ENCODE measurements at regions not wholly inside any gene's neighbourhood (a gene's known extent, or its start where the extent isn't known, plus 50 kb on each side); places are given as distances from the start of the nearest gene placed in this dataset.

DNA sequence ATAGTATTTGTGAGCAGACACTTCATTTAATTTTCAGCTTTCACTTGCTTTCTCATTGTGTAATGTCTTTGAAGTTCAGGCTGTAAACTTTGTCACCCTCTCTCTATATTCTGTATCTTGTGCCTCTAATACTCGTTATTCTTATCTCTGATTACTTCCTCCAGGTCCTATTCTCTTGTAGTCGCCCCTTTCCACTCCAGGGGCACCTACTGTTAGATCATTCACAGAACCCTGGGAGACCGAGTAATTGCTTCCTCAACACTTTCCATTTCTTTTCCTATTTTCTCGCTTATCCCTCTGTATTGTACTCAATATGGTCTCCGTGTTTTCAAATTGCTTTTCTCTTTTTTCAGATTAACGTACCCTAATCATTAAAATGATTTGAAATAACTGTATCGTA lies 93.9 kb upstream of the TDRD3 start:
- no peaks in the 10 kb centered on the region for H3K36me3 ChIP-seq

DNA sequence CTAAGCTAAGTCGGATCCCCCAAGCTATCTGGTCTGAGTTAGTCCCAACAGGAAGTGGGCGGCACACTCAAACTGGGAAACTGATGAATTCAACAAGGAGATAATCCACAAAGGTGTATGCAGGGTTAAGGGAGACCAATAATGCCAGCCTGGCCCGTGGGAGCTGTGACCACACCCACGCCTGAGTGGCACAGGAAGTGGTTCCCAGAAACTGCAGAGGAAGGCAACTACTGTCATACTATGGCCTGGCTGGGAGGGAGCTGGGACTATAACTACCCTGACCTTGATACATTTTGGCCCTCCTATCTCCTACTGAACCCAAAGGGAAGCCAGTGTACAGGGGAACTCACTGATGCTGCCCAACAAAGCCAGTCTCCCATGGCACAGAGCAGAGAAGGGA lies 85.5 kb upstream of the TDRD3 start:
- no peaks in the 10 kb centered on the region for H3K36me3 ChIP-seq
- H3K4me1 ChIP-seq = no peaks in the 10 kb centered on the region
- no peak for DNase-seq
- TF ChIP-seq, protein P1, sequence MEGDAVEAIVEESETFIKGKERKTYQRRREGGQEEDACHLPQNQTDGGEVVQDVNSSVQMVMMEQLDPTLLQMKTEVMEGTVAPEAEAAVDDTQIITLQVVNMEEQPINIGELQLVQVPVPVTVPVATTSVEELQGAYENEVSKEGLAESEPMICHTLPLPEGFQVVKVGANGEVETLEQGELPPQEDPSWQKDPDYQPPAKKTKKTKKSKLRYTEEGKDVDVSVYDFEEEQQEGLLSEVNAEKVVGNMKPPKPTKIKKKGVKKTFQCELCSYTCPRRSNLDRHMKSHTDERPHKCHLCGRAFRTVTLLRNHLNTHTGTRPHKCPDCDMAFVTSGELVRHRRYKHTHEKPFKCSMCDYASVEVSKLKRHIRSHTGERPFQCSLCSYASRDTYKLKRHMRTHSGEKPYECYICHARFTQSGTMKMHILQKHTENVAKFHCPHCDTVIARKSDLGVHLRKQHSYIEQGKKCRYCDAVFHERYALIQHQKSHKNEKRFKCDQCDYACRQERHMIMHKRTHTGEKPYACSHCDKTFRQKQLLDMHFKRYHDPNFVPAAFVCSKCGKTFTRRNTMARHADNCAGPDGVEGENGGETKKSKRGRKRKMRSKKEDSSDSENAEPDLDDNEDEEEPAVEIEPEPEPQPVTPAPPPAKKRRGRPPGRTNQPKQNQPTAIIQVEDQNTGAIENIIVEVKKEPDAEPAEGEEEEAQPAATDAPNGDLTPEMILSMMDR (IDR thresholded peaks at IDR 0.05; ENCODE audit: low read depth, low read length) = no peak
- H3K9me3 ChIP-seq = no peaks in the 10 kb centered on the region
- H3K4me3 ChIP-seq (ENCODE audit: low read depth, low read length) = no peak overlapping the region
- H3K27me3 ChIP-seq = no peaks in the 10 kb centered on the region

More for the DNA sequence above, 93.9 kb upstream of the TDRD3 start:
- Histone ChIP-seq H3K4me1 (no peaks in the 10 kb centered on the region), H3K9me3 (no peaks in the 10 kb centered on the region), H3K4me3 (ENCODE audit: low read depth, low read length) (no peak overlapping the region), H3K27me3 (no peaks in the 10 kb centered on the region)
- DNase-seq = no peak
- TF ChIP-seq, protein P1 (IDR thresholded peaks at IDR 0.05; ENCODE audit: low read depth, low read length) = no peak

DNA sequence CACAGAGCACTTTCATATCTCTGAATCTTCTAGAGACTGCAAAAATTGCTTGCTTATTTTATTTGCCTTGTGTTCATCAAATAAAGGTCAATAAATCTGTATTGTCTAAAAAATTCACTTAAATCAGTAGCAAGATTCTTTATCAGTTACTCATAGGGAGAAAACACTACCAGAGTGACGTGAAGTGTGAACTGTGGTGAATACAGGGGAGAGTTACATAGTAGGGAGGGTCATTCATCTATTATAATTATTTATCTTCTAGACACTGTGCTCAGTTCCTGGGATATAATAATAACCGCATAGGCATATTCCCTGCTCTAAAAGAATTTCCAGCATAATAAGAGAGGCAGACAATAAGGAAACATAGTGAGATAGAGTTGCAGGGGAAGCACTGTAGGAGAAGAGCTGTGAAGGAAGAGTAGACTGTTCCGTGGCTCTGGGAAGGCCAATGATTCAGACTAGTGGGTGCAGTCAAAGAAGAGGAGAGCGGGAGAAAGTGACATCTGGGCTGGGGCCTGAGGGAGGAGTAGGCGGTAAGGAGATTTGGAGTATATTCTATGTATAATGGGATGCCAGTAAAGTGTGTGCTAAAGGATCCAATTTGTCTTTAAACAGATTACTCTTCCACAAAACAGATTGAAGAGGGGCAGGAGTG lies 84.0 kb upstream of the TDRD3 start:
- TF ChIP-seq, protein P1 (IDR thresholded peaks at IDR 0.05; ENCODE audit: low read depth, low read length) = no peak
- Histone ChIP-seq H3K4me3 (ENCODE audit: low read depth, low read length) (no peak overlapping the region), H3K27me3 (no peaks in the 10 kb centered on the region), H3K4me1 (no peaks in the 10 kb centered on the region), H3K36me3 (no peaks in the 10 kb centered on the region), H3K9me3 (no peaks in the 10 kb centered on the region)
- DNase-seq = no peak

DNA sequence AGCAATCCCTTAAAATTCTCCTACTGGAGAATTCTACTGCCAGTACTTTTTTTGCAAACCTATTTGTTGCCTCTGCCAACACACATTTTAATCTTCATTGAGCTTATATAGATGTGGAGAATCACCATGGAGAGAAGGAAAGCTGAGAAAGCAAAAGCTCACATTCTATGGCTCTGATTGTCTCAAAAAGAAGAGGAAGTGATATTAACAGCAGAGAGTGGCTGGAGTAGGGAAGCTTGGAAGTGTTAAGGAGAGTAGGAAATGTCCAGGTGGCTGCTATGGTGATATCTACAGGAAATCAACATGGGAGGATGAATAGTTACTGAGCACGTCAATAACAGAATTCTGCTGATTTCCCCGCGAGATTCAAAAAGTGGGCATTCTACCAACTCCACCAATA lies 78.8 kb upstream of the TDRD3 start:
- no peak overlapping the region for H3K4me3 ChIP-seq (ENCODE audit: low read depth, low read length)
- H3K9me3 ChIP-seq = no peaks in the 10 kb centered on the region
- TF ChIP-seq, protein P1 (IDR thresholded peaks at IDR 0.05; ENCODE audit: low read depth, low read length) = no peak
- H3K27me3 ChIP-seq = no peaks in the 10 kb centered on the region
- no peak for DNase-seq
- 0 out of 2 replicates have a peak, but pooled peaks cover 5% of the 10 kb centered on the region for H3K4me1 ChIP-seq
- H3K36me3 ChIP-seq = no peaks in the 10 kb centered on the region

DNA sequence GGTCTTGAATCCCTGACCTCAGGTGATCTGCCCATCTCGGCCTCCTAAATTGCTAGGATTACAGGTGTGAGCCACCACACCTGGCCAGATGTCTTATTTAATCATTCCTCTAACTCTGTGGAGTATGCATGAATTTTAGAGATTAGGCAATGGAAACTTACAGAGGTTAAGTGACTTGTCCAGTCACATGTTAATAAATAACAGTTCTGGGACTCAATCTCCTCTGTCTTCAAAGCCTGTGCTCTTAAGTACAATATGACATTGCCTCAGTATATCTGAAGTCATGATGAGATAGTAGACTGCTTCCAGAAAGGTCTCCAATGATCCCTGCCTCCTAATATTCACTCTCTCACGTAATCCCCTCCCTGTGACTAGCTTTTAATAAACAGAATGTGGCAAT lies 72.9 kb upstream of the TDRD3 start:
- H3K9me3 ChIP-seq = no peaks in the 10 kb centered on the region
- no peak for DNase-seq

DNA sequence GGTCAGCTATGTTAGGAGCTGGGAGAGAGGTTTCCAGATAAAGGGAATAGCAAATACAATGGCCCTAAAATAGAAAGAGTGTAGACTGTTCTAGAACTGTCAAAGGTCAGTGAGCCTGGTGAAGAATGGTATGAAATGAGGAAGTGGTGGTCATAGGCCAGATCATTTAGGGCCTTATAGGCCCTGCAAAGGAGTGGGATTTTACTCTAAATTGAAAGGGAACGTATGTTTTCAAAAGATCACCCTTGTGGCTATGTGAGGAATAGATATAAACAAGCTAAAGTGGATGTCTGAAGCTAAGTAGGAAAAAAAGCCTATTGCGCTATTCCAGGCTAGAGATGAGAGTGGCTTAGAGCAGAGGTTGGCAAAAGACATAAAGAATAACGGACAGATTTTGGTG lies 70.7 kb upstream of the TDRD3 start:
- no peaks in the 10 kb centered on the region for H3K27me3 ChIP-seq
- no peaks in the 10 kb centered on the region for H3K9me3 ChIP-seq
- TF ChIP-seq, protein P1 (IDR thresholded peaks at IDR 0.05; ENCODE audit: low read depth, low read length) = peak; percentile 11; the same call in 1 of the 2 replicates
- no peak overlapping the region for H3K4me3 ChIP-seq (ENCODE audit: low read depth, low read length)
- DNase-seq = no peak
- no peaks in the 10 kb centered on the region for H3K36me3 ChIP-seq
- no peaks in the 10 kb centered on the region for H3K4me1 ChIP-seq

More for the DNA sequence above, 72.9 kb upstream of the TDRD3 start:
- H3K27me3 ChIP-seq = no peaks in the 10 kb centered on the region
- H3K36me3 ChIP-seq = no peaks in the 10 kb centered on the region
- no peak overlapping the region for H3K4me3 ChIP-seq (ENCODE audit: low read depth, low read length)
- TF ChIP-seq, protein P1 (IDR thresholded peaks at IDR 0.05; ENCODE audit: low read depth, low read length) = no peak
- no peaks in the 10 kb centered on the region for H3K4me1 ChIP-seq

Measured in BE2C (cell line).